DMS153 treated with DMSO at 0.1 percent for 48 hours (cell line): ENCODE measurements at regions not wholly inside any gene's neighbourhood (a gene's known extent, or its start where the extent isn't known, plus 50 kb on each side); places are given as distances from the start of the nearest gene placed in this dataset.
"Not testable (repeated sequence)": the region's sequence is repeated elsewhere in the genome, so short reads cannot be mapped to it uniquely, and the experiment has no call there.

Source experiments
- DNase-seq: peaks from one replicate; lab custom pipeline; 2025; ENCODE audit not compliant: unreplicated experiment; lab: John Stamatoyannopoulos, UW

GRCh38 chr10:8830876-8831275 lies 776.4 kb downstream of the GATA3 start:
- no peak for DNase-seq

- no peak for DNase-seq
Measured at GRCh38 chr10:8835453-8836167, 781.1 kb downstream of the GATA3 start.

- no peak for DNase-seq
Measured at GRCh38 chr10:8840356-8840755, 785.9 kb downstream of the GATA3 start.

GRCh38 chr10:8844141-8844540 lies 789.7 kb downstream of the GATA3 start:
- no peak for DNase-seq

GRCh38 chr10:8852546-8852945 lies 798.1 kb downstream of the GATA3 start:
- DNase-seq: no peak

GRCh38 chr10:8853048-8853447 lies 798.6 kb downstream of the GATA3 start:
- no peak for DNase-seq

- DNase-seq: not testable (repeated sequence)
Measured at GRCh38 chr10:8868924-8869323, 814.4 kb downstream of the GATA3 start.

GRCh38 chr10:8873310-8873709 lies 818.8 kb downstream of the GATA3 start:
- DNase-seq: no peak

GRCh38 chr10:8874268-8874667 lies 819.8 kb downstream of the GATA3 start:
- DNase-seq: no peak

GRCh38 chr10:8874972-8875371 lies 820.5 kb downstream of the GATA3 start:
- no peak for DNase-seq

- DNase-seq: no peak
Measured at GRCh38 chr10:8876171-8876570, 821.7 kb downstream of the GATA3 start.

- DNase-seq: no peak
Measured at GRCh38 chr10:8889538-8889937, 835.0 kb downstream of the GATA3 start.

- no peak for DNase-seq
Measured at GRCh38 chr10:8893102-8893501, 838.6 kb downstream of the GATA3 start.

GRCh38 chr10:8894148-8894547 lies 839.7 kb downstream of the GATA3 start:
- no peak for DNase-seq

- DNase-seq: no peak
Measured at GRCh38 chr10:8897769-8898168, 843.3 kb downstream of the GATA3 start.

GRCh38 chr10:8898745-8899330 lies 844.4 kb downstream of the GATA3 start:
- no peak for DNase-seq

GRCh38 chr10:8902926-8903325 lies 848.4 kb downstream of the GATA3 start:
- DNase-seq: no peak

GRCh38 chr10:8908013-8908412 lies 853.5 kb downstream of the GATA3 start:
- DNase-seq: no peak

- no peak for DNase-seq
Measured at GRCh38 chr10:8910314-8910713, 855.8 kb downstream of the GATA3 start.

GRCh38 chr10:8911032-8911431 lies 856.5 kb downstream of the GATA3 start:
- no peak for DNase-seq

GRCh38 chr10:8912108-8912507 lies 857.6 kb downstream of the GATA3 start:
- no peak for DNase-seq

GRCh38 chr10:8913720-8914119 lies 859.2 kb downstream of the GATA3 start:
- DNase-seq: no peak

- no peak for DNase-seq
Measured at GRCh38 chr10:8919280-8919679, 864.8 kb downstream of the GATA3 start.
